A673 (cell line): ENCODE measurements at regions not wholly inside any gene's neighbourhood (a gene's known extent, or its start where the extent isn't known, plus 50 kb on each side); places are given as distances from the start of the nearest gene placed in this dataset.

ENCODE experiments used
- BruUV-seq: library from RNA; stranded (reverse); fragments of 400-500 nt; replicated peaks from 2 replicates; lab custom pipeline; 2021; lab: Mats Ljungman, UMichigan
- CTCF ChIA-PET: fragments of 300-600 bp; sonication (Branson Sonifier 250); formaldehyde crosslinking; loops from one replicate; lab custom pipeline; 2022; ENCODE audit warnings: antibody characterized with exemption; lab: Charles Lee
- POLR2A ChIA-PET: fragments of 300-600 bp; sonication (Branson Sonifier 250); formaldehyde crosslinking; loops from one replicate; lab custom pipeline; 2022; ENCODE audit warnings: antibody characterized with exemption; ENCODE audit not compliant: low non-redundant PET; lab: Charles Lee
- DNase-seq: peaks from one replicate; pipeline ENCODE4 v3.0.0-alpha.2; 2015; ENCODE audit warnings: low spot score
- H3K27ac ChIP-seq: fragments of 200-600 bp; sonication (generic); 2 replicates; pipeline ENCODE4 v1.5.1; 2016; ENCODE audit warnings: mixed run types, low read depth, mild to moderate bottlenecking, mixed read lengths, antibody characterized with exemption, low read length; ENCODE audit not compliant: poor library complexity, severe bottlenecking
- H3K27me3 ChIP-seq: fragments of 200-600 bp; sonication (generic); replicated peaks from 2 replicates; pipeline ENCODE4 v1.6.1; 2017; ENCODE audit warnings: mixed run types, low read depth, mild to moderate bottlenecking, mixed read lengths, antibody characterized with exemption, low read length; ENCODE audit not compliant: insufficient read depth, poor library complexity
- H3K36me3 ChIP-seq: fragments of 200-600 bp; sonication (generic); 2 replicates; pipeline ENCODE4 v1.6.1; 2016; ENCODE audit warnings: mixed run types, mild to moderate bottlenecking, mixed read lengths, antibody characterized with exemption, low read length; ENCODE audit not compliant: insufficient read depth, poor library complexity, severe bottlenecking
- H3K4me1 ChIP-seq: fragments of 200-600 bp; sonication (generic); 2 replicates; pipeline ENCODE4 v1.6.1; 2017; ENCODE audit warnings: mixed run types, mild to moderate bottlenecking, mixed read lengths, antibody characterized with exemption, low read length; ENCODE audit not compliant: insufficient read depth, poor library complexity, severe bottlenecking
- H3K4me3 ChIP-seq: fragments of 200-600 bp; sonication (generic); 2 replicates; pipeline ENCODE4 v1.5.1; 2016; ENCODE audit warnings: low read depth, mixed run types, mild to moderate bottlenecking, mixed read lengths, low read length; ENCODE audit not compliant: poor library complexity, severe bottlenecking
- H3K9me3 ChIP-seq: fragments of 200-600 bp; sonication (generic); 2 replicates; pipeline ENCODE4 v1.6.1; 2016; ENCODE audit warnings: mixed run types, low read depth, mild to moderate bottlenecking, mixed read lengths, antibody characterized with exemption, low read length; ENCODE audit not compliant: poor library complexity, severe bottlenecking
- CTCF ChIP-seq: fragments of 300-800, 200-600 bp; sonication (generic); conservative IDR thresholded peaks from 2 replicates; pipeline ENCODE4 v1.5.1; 2017; ENCODE audit warnings: low read depth, mild to moderate bottlenecking, antibody characterized with exemption, low read length, moderate library complexity, mixed read lengths
- EZH2 ChIP-seq: fragments of 200-600 bp; sonication (generic); IDR thresholded peaks from 2 replicates; pipeline ENCODE4 v1.6.1; 2017; ENCODE audit warnings: borderline replicate concordance, low read depth, mild to moderate bottlenecking, mixed read lengths, antibody characterized with exemption, low read length; ENCODE audit not compliant: poor library complexity, severe bottlenecking
- intact Hi-C: fragments of 100-400 bp; cut with micrococcal nuclease; formaldehyde crosslinking; loops from one replicate; pipeline ENCODE4 v1.10.0; 2022; ENCODE audit not compliant: unreplicated experiment

GRCh38 chr3:135646873-135647272 is 318.7 kb upstream of the PPP2R3A start:
- CTCF ChIA-PET = no interaction called here
- no TSS peak for BruUV-seq
- intact Hi-C loops = no loop called here
- no peaks in the 10 kb centered on the region for H3K9me3 ChIP-seq
- DNase-seq = no peak
- H3K4me1 ChIP-seq = no peaks in the 10 kb centered on the region
- POLR2A ChIA-PET = no interaction called here
- no peak for TF ChIP-seq EZH2
- no peak for TF ChIP-seq CTCF
- no peak overlapping the region for H3K27ac ChIP-seq
- H3K36me3 ChIP-seq = no peaks in the 10 kb centered on the region
- H3K4me3 ChIP-seq = no peak overlapping the region
- H3K27me3 ChIP-seq = peaks cover 19% of the 10 kb centered on the region

GRCh38 chr3:135649361-135649760 is 316.2 kb upstream of the PPP2R3A start:
- H3K27ac ChIP-seq = no peak overlapping the region
- H3K27me3 ChIP-seq = peaks cover 20% of the 10 kb centered on the region
- ChIA-PET CTCF (no interaction called here), POLR2A (no interaction called here)
- no peaks in the 10 kb centered on the region for H3K4me1 ChIP-seq
- no peak for TF ChIP-seq EZH2
- TF ChIP-seq CTCF = no peak
- BruUV-seq = no TSS peak
- no peaks in the 10 kb centered on the region for H3K9me3 ChIP-seq
- intact Hi-C loops = no loop called here
- no peak for DNase-seq
- no peak overlapping the region for H3K4me3 ChIP-seq
- H3K36me3 ChIP-seq = no peaks in the 10 kb centered on the region

- H3K9me3 ChIP-seq = no peaks in the 10 kb centered on the region
- ChIA-PET POLR2A (no interaction called here), CTCF (no interaction called here)
- H3K27ac ChIP-seq = no peak overlapping the region
- intact Hi-C loops = no loop called here
- no peak overlapping the region for H3K4me3 ChIP-seq
- peaks cover 27% of the 10 kb centered on the region for H3K27me3 ChIP-seq
- BruUV-seq = no TSS peak
- no peaks in the 10 kb centered on the region for H3K4me1 ChIP-seq
- TF ChIP-seq EZH2 = no peak
- TF ChIP-seq CTCF = no peak
- no peaks in the 10 kb centered on the region for H3K36me3 ChIP-seq
- no peak for DNase-seq
These were observed 315.2 kb upstream of the PPP2R3A start for GRCh38 chr3:135650309-135650708.
